Astrocyte of the cerebellum (primary cell): ENCODE measurements at regions not wholly inside any gene's neighbourhood (a gene's known extent, or its start where the extent isn't known, plus 50 kb on each side); places are given as distances from the start of the nearest gene placed in this dataset.
"Not testable (repeated sequence)": the region's sequence is repeated elsewhere in the genome, so short reads cannot be mapped to it uniquely, and the experiment has no call there.

Source experiments
- DNase-seq: peaks from one replicate; pipeline ENCODE4 v3.0.0-alpha.2; 2011; ENCODE audit warnings: low read depth
- H3K4me3 ChIP-seq: 2 replicates; pipeline ENCODE4 v1.5.1; 2011; ENCODE audit warnings: mild to moderate bottlenecking, low read depth, low read length, moderate library complexity
- in situ Hi-C: cut with HindIII; loops from 2 replicates; pipeline ENCODE4 v1.10.0; 2017; ENCODE audit warnings: low sequenced_read_pairs
- TF ChIP-seq, protein P1 (sequence below): IDR thresholded peaks from 2 replicates; pipeline ENCODE4 v1.5.1; 2012; ENCODE audit warnings: low read length, low read depth, moderate library complexity, mild to moderate bottlenecking; ENCODE audit errors: missing control alignments

- no peak overlapping the region for H3K4me3 ChIP-seq
- no peak for DNase-seq
- in situ Hi-C loops: no loop called here
- TF ChIP-seq, protein P1, sequence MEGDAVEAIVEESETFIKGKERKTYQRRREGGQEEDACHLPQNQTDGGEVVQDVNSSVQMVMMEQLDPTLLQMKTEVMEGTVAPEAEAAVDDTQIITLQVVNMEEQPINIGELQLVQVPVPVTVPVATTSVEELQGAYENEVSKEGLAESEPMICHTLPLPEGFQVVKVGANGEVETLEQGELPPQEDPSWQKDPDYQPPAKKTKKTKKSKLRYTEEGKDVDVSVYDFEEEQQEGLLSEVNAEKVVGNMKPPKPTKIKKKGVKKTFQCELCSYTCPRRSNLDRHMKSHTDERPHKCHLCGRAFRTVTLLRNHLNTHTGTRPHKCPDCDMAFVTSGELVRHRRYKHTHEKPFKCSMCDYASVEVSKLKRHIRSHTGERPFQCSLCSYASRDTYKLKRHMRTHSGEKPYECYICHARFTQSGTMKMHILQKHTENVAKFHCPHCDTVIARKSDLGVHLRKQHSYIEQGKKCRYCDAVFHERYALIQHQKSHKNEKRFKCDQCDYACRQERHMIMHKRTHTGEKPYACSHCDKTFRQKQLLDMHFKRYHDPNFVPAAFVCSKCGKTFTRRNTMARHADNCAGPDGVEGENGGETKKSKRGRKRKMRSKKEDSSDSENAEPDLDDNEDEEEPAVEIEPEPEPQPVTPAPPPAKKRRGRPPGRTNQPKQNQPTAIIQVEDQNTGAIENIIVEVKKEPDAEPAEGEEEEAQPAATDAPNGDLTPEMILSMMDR: no peak
These were observed 315.6 kb upstream of the IL12A start for GRCh38 chr3:159672728-159673688.

DNA sequence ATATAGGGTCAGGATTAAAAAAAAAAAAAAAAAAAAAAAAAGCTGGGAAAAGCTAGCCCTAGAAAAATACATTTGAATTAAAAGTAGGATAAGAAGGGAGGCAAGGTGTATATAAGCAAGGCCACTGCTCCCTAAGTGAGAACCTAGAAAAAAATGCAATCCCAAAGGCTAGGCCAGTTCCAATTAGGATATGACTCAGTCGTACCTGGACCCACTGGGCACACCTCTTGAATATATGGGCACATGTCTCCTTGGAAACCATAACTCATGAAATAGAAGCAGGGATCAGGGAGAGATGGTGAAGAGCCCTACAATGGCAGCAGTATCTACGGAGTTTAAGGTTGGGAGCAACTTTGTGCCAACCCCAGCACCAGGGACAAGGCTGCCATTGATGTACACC, 314.1 kb upstream of the IL12A start:
- TF ChIP-seq, protein P1: no peak
- in situ Hi-C loops: no loop called here
- no peak for DNase-seq
- no peak overlapping the region for H3K4me3 ChIP-seq

- in situ Hi-C loops: no loop called here
- TF ChIP-seq, protein P1: no peak
- H3K4me3 ChIP-seq: no peak overlapping the region
- DNase-seq: no peak
These were observed 313.4 kb upstream of the IL12A start for GRCh38 chr3:159675285-159675684.

DNA sequence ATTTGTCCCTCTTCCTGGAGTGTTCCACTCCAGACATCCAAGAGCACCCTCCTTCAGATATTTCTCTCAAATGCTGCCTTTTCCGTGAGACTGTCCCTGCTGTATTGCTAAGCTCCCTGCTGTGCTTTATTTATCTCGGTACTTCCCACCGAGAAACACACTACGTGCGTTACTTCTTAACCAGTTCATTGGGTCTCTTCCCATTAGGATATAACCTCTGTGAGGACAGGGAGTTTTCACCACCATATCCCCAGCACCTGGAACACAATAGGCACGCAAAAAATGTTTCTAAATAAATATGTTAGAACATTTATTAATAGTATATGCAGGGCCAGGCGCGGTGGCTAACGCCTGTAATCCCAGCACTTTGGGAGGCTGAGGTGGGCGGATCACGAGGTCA, 308.7 kb upstream of the IL12A start:
- no peak for DNase-seq
- H3K4me3 ChIP-seq: no peak overlapping the region
- TF ChIP-seq, protein P1: no peak
- in situ Hi-C loops: no loop called here

- in situ Hi-C loops, H3K4me3 ChIP-seq, DNase-seq: not testable (repeated sequence)
These were observed 306.9 kb upstream of the IL12A start for GRCh38 chr3:159681717-159682116.

DNA sequence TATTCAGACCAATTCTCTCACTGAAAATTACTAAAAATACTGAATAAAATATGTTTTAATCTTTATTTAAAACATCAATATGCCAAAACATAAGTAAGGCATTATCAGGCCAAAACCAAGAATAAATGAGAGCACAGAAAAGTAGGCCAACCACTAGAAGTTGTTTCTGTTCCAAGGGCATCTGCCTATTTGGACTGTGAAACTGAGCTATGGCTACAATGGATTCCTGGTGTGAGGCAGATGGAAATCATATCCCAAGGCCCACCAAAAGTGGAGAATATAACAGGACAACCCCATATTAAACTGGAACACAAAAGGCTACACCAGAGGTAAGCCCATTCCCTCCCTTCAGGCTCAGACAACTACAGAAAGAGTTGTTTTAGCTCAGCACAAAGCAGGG, 302.8 kb upstream of the IL12A start:
- no peak overlapping the region for H3K4me3 ChIP-seq
- in situ Hi-C loops: no loop called here
- TF ChIP-seq, protein P1: no peak
- DNase-seq: no peak

GRCh38 chr3:159693226-159693625, 295.4 kb upstream of the IL12A start:
- TF ChIP-seq, protein P1: no peak
- in situ Hi-C loops: no loop called here
- no peak overlapping the region for H3K4me3 ChIP-seq
- DNase-seq: no peak
